Naive thymus-derived CD4-positive, alpha-beta T cell (primary cell): ENCODE measurements at regions not wholly inside any gene's neighbourhood (a gene's known extent, or its start where the extent isn't known, plus 50 kb on each side); places are given as distances from the start of the nearest gene placed in this dataset.

Experiments
- ATAC-seq: fragments of 150-1000 bp; cut with Tn5 transposase; 2 replicates; pipeline ENCODE4 v1.10.0; 2021; ENCODE audit warnings: mild to moderate bottlenecking, moderate library complexity
- CTCF ChIA-PET: fragments of 350-600 bp; sonication (Branson Sonifier 250); formaldehyde crosslinking; loops from one replicate; lab custom pipeline; 2021; ENCODE audit warnings: antibody characterized with exemption; lab: Charles Lee
- POLR2A ChIA-PET: fragments of 350-600 bp; sonication (Branson Sonifier 250); formaldehyde crosslinking; loops from one replicate; lab custom pipeline; 2021; ENCODE audit warnings: antibody characterized with exemption, inconsistent platforms; lab: Charles Lee
- DNase-seq, 9 donors: peaks; one replicate each; pipeline versions ENCODE4 v3.0.0 to v3.0.0-alpha.2; 2020 to 2022; ENCODE audit warnings: mixed read lengths in 1 of 9
- H3K27ac ChIP-seq: one replicate; pipeline ENCODE4 v1.7.0; 2013; ENCODE audit warnings: mild to moderate bottlenecking, low read depth, low read length, moderate library complexity
- H3K27me3 ChIP-seq, 2 donors: one replicate each; pipeline ENCODE4 v1.7.0; 2013; ENCODE audit warnings: low read length in 2 of 2, mild to moderate bottlenecking in 2 of 2, moderate library complexity in 2 of 2; ENCODE audit not compliant: control insufficient read depth in 2 of 2, insufficient read depth in 2 of 2
- H3K36me3 ChIP-seq, 3 experiments: 1 replicate in 2 of 3; 2 replicates in 1 of 3; pipeline ENCODE4 v1.7.0; 2013; ENCODE audit warnings: low read length in 3 of 3, mild to moderate bottlenecking in 3 of 3, moderate library complexity in 1 of 3; ENCODE audit not compliant: insufficient read depth in 3 of 3, control insufficient read depth in 2 of 3
- H3K4me1 ChIP-seq, 2 donors: one replicate each; pipeline ENCODE4 v1.7.0; 2013; ENCODE audit warnings: low read length in 2 of 2, mild to moderate bottlenecking in 2 of 2, moderate library complexity in 1 of 2; ENCODE audit not compliant: control insufficient read depth in 2 of 2, insufficient read depth in 2 of 2
- H3K4me3 ChIP-seq: 2 replicates; pipeline ENCODE4 v1.7.0; 2013; ENCODE audit warnings: mild to moderate bottlenecking, low read length
- H3K9me3 ChIP-seq, 3 experiments: 1 replicate in 2 of 3; 2 replicates in 1 of 3; pipeline ENCODE4 v1.7.0; 2013; ENCODE audit warnings: low read length in 3 of 3; ENCODE audit not compliant: control insufficient read depth in 2 of 3
- H3K27ac Mint-ChIP-seq, 9 donors: one replicate each; pipeline ENCODE4 v1.8.0; 2020 to 2022; ENCODE audit warnings: mixed read lengths in 9 of 9, mild to moderate bottlenecking in 8 of 9, moderate library complexity in 5 of 9, inconsistent platforms in 2 of 9
- H3K27me3 Mint-ChIP-seq, 5 donors: one replicate each; pipeline ENCODE4 v1.8.0; 2021 to 2022; ENCODE audit warnings: mixed read lengths in 5 of 5, mild to moderate bottlenecking in 1 of 5
- H3K36me3 Mint-ChIP-seq, 5 donors: one replicate each; pipeline ENCODE4 v1.8.0; 2020 to 2022; ENCODE audit warnings: mixed read lengths in 5 of 5, mild to moderate bottlenecking in 3 of 5, inconsistent platforms in 1 of 5
- H3K4me1 Mint-ChIP-seq, 7 donors: one replicate each; pipeline ENCODE4 v1.8.0; 2020 to 2022; ENCODE audit warnings: mixed read lengths in 7 of 7, mild to moderate bottlenecking in 3 of 7, inconsistent platforms in 1 of 7
- H3K4me3 Mint-ChIP-seq, 10 donors: one replicate each; pipeline ENCODE4 v1.8.0; 2020 to 2022; ENCODE audit warnings: mild to moderate bottlenecking in 10 of 10, mixed read lengths in 10 of 10, moderate library complexity in 6 of 10, inconsistent platforms in 2 of 10
- H3K9me3 Mint-ChIP-seq, 11 donors: one replicate each; pipeline ENCODE4 v1.8.0; 2020 to 2022; ENCODE audit warnings: mixed read lengths in 11 of 11, mild to moderate bottlenecking in 4 of 11, inconsistent platforms in 1 of 11, moderate library complexity in 1 of 11
- intact Hi-C, 2 donors: fragments of 100-400 bp; cut with micrococcal nuclease; formaldehyde crosslinking; loops; one replicate each; pipeline ENCODE4 v1.15.1; 2023

GRCh38 chrX:14228611-14229010, 198.9 kb upstream of the GEMIN8 start:
- H3K27ac ChIP-seq, result no peak overlapping the region
- no peaks in the 10 kb centered on the region for H3K36me3 ChIP-seq
- no peak overlapping the region for H3K4me3 ChIP-seq
- intact Hi-C loops, result no loop called here
- CTCF ChIA-PET, result no interaction called here
- H3K4me1 ChIP-seq, result no peaks in the 10 kb centered on the region
- no peaks in the 10 kb centered on the region for H3K9me3 ChIP-seq
- Mint-ChIP-seq H3K27me3 (peaks cover 0 to 4% (median 0%) of the 10 kb centered on the region in 5 donors), H3K4me3 (no peak overlapping the region), H3K4me1 (no peaks in the 10 kb centered on the region), H3K9me3 (peaks cover 0 to 14% (median 3%) of the 10 kb centered on the region in 11 donors), H3K36me3 (no peaks in the 10 kb centered on the region), H3K27ac (no peak overlapping the region)
- POLR2A ChIA-PET, result no interaction called here
- no peak for DNase-seq
- no peaks in the 10 kb centered on the region for H3K27me3 ChIP-seq
- no peak for ATAC-seq

- Mint-ChIP-seq H3K4me3 (no peak overlapping the region), H3K9me3 (peaks cover 0 to 4% (median 0%) of the 10 kb centered on the region in 11 donors), H3K4me1 (no peaks in the 10 kb centered on the region), H3K36me3 (no peaks in the 10 kb centered on the region), H3K27ac (no peak overlapping the region), H3K27me3 (no peaks in the 10 kb centered on the region)
- Histone ChIP-seq H3K4me1 (no peaks in the 10 kb centered on the region), H3K27me3 (no peaks in the 10 kb centered on the region), H3K36me3 (no peaks in the 10 kb centered on the region), H3K4me3 (no peak overlapping the region), H3K9me3 (no peaks in the 10 kb centered on the region), H3K27ac (no peak overlapping the region)
- DNase-seq, result no peak
- ATAC-seq, result no peak
- ChIA-PET POLR2A (no interaction called here), CTCF (no interaction called here)
- intact Hi-C loops, result no loop called here
Observed at GRCh38 chrX:14220386-14220944, 190.8 kb upstream of the GEMIN8 start.

GRCh38 chrX:14209034-14209433, 179.3 kb upstream of the GEMIN8 start:
- Mint-ChIP-seq H3K36me3 (no peaks in the 10 kb centered on the region), H3K9me3 (peaks cover 0 to 18% (median 6%) of the 10 kb centered on the region in 11 donors), H3K27ac (no peak overlapping the region), H3K4me3 (no peak overlapping the region), H3K4me1 (no peaks in the 10 kb centered on the region), H3K27me3 (peaks cover 0 to 13% (median 0%) of the 10 kb centered on the region in 5 donors)
- POLR2A ChIA-PET, result no interaction called here
- no peaks in the 10 kb centered on the region for H3K36me3 ChIP-seq
- no peak for DNase-seq
- no peak for ATAC-seq
- intact Hi-C loops, result no loop called here
- H3K27ac ChIP-seq, result no peak overlapping the region
- H3K4me3 ChIP-seq, result no peak overlapping the region
- H3K4me1 ChIP-seq, result no peaks in the 10 kb centered on the region
- no peaks in the 10 kb centered on the region for H3K9me3 ChIP-seq
- no peaks in the 10 kb centered on the region for H3K27me3 ChIP-seq
- CTCF ChIA-PET, result no interaction called here

- ATAC-seq, result no peak
Observed at GRCh38 chrX:14194711-14195110, 165.0 kb upstream of the GEMIN8 start.

GRCh38 chrX:14193547-14193946, 163.9 kb upstream of the GEMIN8 start:
- Mint-ChIP-seq H3K27ac (no peak overlapping the region), H3K4me1 (no peaks in the 10 kb centered on the region), H3K9me3 (peaks cover 0 to 18% (median 2%) of the 10 kb centered on the region in 11 donors), H3K27me3 (peaks cover 0 to 3% (median 0%) of the 10 kb centered on the region in 5 donors), H3K36me3 (no peaks in the 10 kb centered on the region), H3K4me3 (no peak overlapping the region)
- Histone ChIP-seq H3K27ac (no peak overlapping the region), H3K4me3 (no peak overlapping the region), H3K9me3 (no peaks in the 10 kb centered on the region), H3K36me3 (no peaks in the 10 kb centered on the region), H3K27me3 (no peaks in the 10 kb centered on the region), H3K4me1 (no peaks in the 10 kb centered on the region)
- POLR2A ChIA-PET, result no interaction called here
- intact Hi-C loops, result no loop called here
- ATAC-seq, result no peak
- CTCF ChIA-PET, result no interaction called here
- DNase-seq, result no peak

More at GRCh38 chrX:14194711-14195110, 165.0 kb upstream of the GEMIN8 start:
- H3K27me3 ChIP-seq, result no peaks in the 10 kb centered on the region
- Mint-ChIP-seq H3K27ac (no peak overlapping the region), H3K9me3 (peaks cover 0 to 16% (median under 1%) of the 10 kb centered on the region in 11 donors), H3K4me3 (no peak overlapping the region), H3K27me3 (peaks cover 0 to 3% (median 0%) of the 10 kb centered on the region in 5 donors), H3K36me3 (no peaks in the 10 kb centered on the region), H3K4me1 (no peaks in the 10 kb centered on the region)
- H3K4me3 ChIP-seq, result no peak overlapping the region
- DNase-seq, result no peak
- no peak overlapping the region for H3K27ac ChIP-seq
- no peaks in the 10 kb centered on the region for H3K36me3 ChIP-seq
- no peaks in the 10 kb centered on the region for H3K4me1 ChIP-seq
- no peaks in the 10 kb centered on the region for H3K9me3 ChIP-seq
- intact Hi-C loops, result no loop called here
- POLR2A ChIA-PET, result no interaction called here
- CTCF ChIA-PET, result no interaction called here

- Mint-ChIP-seq H3K4me1 (no peaks in the 10 kb centered on the region), H3K36me3 (no peaks in the 10 kb centered on the region), H3K27ac (no peak overlapping the region), H3K9me3 (peaks cover 0 to 5% (median 0%) of the 10 kb centered on the region in 11 donors), H3K4me3 (no peak overlapping the region), H3K27me3 (no peaks in the 10 kb centered on the region)
- ChIA-PET CTCF (no interaction called here), POLR2A (no interaction called here)
- H3K27ac ChIP-seq, result no peak overlapping the region
- ATAC-seq (no peak), DNase-seq (no peak)
- no peaks in the 10 kb centered on the region for H3K27me3 ChIP-seq
- intact Hi-C loops, result no loop called here
- H3K4me1 ChIP-seq, result no peaks in the 10 kb centered on the region
- no peak overlapping the region for H3K4me3 ChIP-seq
- H3K9me3 ChIP-seq, result no peaks in the 10 kb centered on the region
- no peaks in the 10 kb centered on the region for H3K36me3 ChIP-seq
Observed at GRCh38 chrX:14173873-14174272, 144.2 kb upstream of the GEMIN8 start.

- ChIA-PET CTCF (no interaction called here), POLR2A (no interaction called here)
- no peak overlapping the region for H3K4me3 Mint-ChIP-seq
- no peak for ATAC-seq
- H3K9me3 Mint-ChIP-seq, result peaks cover 0 to 16% (median 0%) of the 10 kb centered on the region in 11 donors
- H3K27me3 ChIP-seq, result no peaks in the 10 kb centered on the region
- DNase-seq, result no peak
- no peaks in the 10 kb centered on the region for H3K9me3 ChIP-seq
- H3K4me1 Mint-ChIP-seq, result no peaks in the 10 kb centered on the region
- no peaks in the 10 kb centered on the region for H3K27me3 Mint-ChIP-seq
- H3K27ac ChIP-seq, result no peak overlapping the region
- no peaks in the 10 kb centered on the region for H3K36me3 ChIP-seq
- H3K36me3 Mint-ChIP-seq, result no peaks in the 10 kb centered on the region
- H3K4me3 ChIP-seq, result no peak overlapping the region
- no peaks in the 10 kb centered on the region for H3K4me1 ChIP-seq
- intact Hi-C loops, result no loop called here
- no peak overlapping the region for H3K27ac Mint-ChIP-seq
Observed at GRCh38 chrX:14164828-14165227, 135.1 kb upstream of the GEMIN8 start.
